Activated naive CD8-positive, alpha-beta T cell treated with anti-CD3 and anti-CD28 coated beads, Interleukin-2, amount 10 ng/mL, durations not matched to agents 7 days and 5 days (primary cell): ENCODE measurements at regions not wholly inside any gene's neighbourhood (a gene's known extent, or its start where the extent isn't known, plus 50 kb on each side); places are given as distances from the start of the nearest gene placed in this dataset.

Experiments
- ATAC-seq: fragments of 150-1000 bp; cut with Tn5 transposase; one replicate; pipeline ENCODE4 v1.10.0; 2021; ENCODE audit warnings: low read depth, moderate library complexity
- POLR2A ChIA-PET: fragments of 350-600 bp; sonication (Branson Sonifier 250); formaldehyde crosslinking; loops from one replicate; lab custom pipeline; 2021; ENCODE audit warnings: antibody characterized with exemption; lab: Charles Lee
- DNase-seq: peaks from one replicate; pipeline ENCODE4 v3.0.0; 2021
- H3K27ac Mint-ChIP-seq: one replicate; pipeline ENCODE4 v1.8.0; 2022; ENCODE audit warnings: mild to moderate bottlenecking, mixed read lengths
- H3K27me3 Mint-ChIP-seq: one replicate; pipeline ENCODE4 v1.8.0; 2022; ENCODE audit warnings: mild to moderate bottlenecking, moderate library complexity, mixed read lengths
- H3K36me3 Mint-ChIP-seq: one replicate; pipeline ENCODE4 v1.8.0; 2021; ENCODE audit warnings: mild to moderate bottlenecking, mixed read lengths
- H3K4me1 Mint-ChIP-seq: one replicate; pipeline ENCODE4 v1.8.0; 2021; ENCODE audit warnings: mixed read lengths
- H3K4me3 Mint-ChIP-seq: one replicate; pipeline ENCODE4 v1.8.0; 2022; ENCODE audit warnings: mild to moderate bottlenecking, moderate library complexity, mixed read lengths
- H3K9me3 Mint-ChIP-seq: one replicate; pipeline ENCODE4 v1.8.0; 2021; ENCODE audit warnings: mixed read lengths

DNA sequence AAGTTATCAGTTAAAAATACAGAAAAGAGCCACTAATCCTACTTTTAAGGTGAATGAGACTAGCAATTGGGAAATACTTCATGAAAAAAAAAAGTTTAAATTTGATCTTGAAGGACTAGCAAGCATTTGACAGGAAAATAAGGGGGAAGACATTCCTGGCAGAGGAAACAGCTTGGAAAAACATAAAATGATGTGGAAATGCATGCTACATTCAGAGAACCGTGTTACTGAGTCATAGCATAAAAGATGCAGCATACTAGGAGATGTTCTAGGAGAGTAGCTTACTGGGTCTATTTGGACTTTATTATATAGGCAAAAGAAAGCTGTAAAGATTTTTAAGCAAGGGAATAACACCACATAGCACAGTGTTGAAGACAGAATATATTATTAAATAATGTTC lies 108.6 kb upstream of the COL1A2 start:
- Mint-ChIP-seq H3K36me3 (no peaks in the 10 kb centered on the region), H3K4me3 (no peak overlapping the region), H3K27me3 (peaks cover 24% of the 10 kb centered on the region), H3K4me1 (no peaks in the 10 kb centered on the region), H3K9me3 (no peaks in the 10 kb centered on the region), H3K27ac (no peak overlapping the region)
- DNase-seq = no peak
- POLR2A ChIA-PET = no interaction called here
- ATAC-seq = no peak

- H3K27me3 Mint-ChIP-seq = peaks cover 11% of the 10 kb centered on the region
- no peak overlapping the region for H3K27ac Mint-ChIP-seq
- H3K9me3 Mint-ChIP-seq = no peaks in the 10 kb centered on the region
- ATAC-seq = no peak
- POLR2A ChIA-PET = no interaction called here
- H3K36me3 Mint-ChIP-seq = no peaks in the 10 kb centered on the region
- H3K4me3 Mint-ChIP-seq = no peak overlapping the region
- DNase-seq = no peak
- H3K4me1 Mint-ChIP-seq = no peaks in the 10 kb centered on the region
Observed at GRCh38 chr7:94288096-94288495, 106.6 kb upstream of the COL1A2 start.

DNA sequence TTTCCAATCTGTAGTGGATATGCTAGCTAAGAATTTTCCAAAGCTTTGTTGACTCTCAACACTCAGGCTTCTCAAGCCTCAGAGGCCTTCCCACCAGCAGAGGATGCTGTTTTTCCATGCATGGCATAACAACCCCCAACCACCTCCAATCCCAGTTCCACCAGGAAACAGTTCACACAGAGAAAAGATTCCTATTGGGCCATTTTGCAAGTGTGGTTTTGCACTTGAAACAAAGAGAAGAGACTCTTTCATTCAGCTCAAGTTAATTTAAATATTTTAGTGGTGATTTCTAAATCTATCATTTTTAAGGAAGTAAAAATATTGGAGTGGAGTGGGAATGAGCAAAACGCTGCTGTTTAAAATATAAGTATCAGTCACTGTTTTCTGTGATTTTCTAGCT lies 105.6 kb upstream of the COL1A2 start:
- Mint-ChIP-seq H3K4me3 (no peak overlapping the region), H3K4me1 (no peaks in the 10 kb centered on the region), H3K27me3 (peaks cover 7% of the 10 kb centered on the region), H3K27ac (no peak overlapping the region), H3K36me3 (no peaks in the 10 kb centered on the region), H3K9me3 (no peaks in the 10 kb centered on the region)
- ATAC-seq (no peak), DNase-seq (no peak)
- POLR2A ChIA-PET = no interaction called here

DNA sequence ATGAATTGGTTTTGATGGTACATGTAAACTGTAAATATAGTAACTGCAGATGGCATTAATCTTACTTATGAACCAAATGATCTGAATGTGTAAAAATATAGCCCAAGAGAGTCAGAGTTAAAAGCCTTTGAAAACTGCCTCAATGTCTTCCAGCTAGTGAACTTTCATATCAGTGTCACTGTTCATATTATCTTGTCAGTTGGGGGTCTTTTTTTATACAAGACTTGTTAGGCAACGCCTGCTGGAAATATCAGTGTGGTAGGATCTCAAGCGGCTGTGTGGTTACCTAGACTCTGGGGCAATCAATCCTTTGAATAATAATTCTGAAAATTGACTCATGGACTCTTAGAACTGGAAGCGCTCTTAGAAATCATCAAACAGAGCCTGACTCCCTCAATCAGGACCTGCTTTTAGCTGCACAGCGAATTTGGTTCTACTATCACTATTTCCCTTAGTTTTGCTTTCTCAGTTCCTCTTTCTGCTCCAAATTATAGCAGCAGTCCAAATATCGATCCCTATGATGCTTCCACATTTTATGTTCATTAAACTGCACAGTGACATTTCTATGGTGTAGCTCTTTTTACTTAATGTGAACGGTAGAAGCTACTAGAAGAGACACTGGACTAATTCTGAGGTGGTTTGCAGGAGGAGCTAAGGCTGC lies 100.1 kb upstream of the COL1A2 start:
- no peak for ATAC-seq

DNA sequence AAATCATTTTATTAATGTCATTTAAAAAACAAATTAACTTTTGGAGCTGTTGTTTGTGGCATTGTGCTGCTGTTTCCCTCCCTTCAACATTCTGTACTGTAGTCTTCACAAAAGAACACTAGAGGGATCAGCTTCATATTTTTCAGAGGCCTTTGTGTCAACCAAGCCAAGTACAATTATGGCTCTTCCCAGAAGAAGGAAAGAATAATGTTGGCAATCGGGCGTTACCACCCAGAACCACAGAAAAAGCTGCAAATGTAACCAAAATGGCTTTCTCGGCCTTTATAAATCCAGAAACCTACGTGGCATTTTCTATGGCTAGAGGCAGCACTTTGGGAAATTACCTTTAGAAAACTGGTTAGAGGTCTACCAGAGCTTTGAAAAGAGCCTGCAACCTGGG lies 98.8 kb upstream of the COL1A2 start:
- Mint-ChIP-seq H3K4me3 (no peak overlapping the region), H3K27me3 (no peaks in the 10 kb centered on the region), H3K36me3 (no peaks in the 10 kb centered on the region), H3K9me3 (no peaks in the 10 kb centered on the region), H3K27ac (no peak overlapping the region), H3K4me1 (no peaks in the 10 kb centered on the region)
- POLR2A ChIA-PET = no interaction called here
- DNase-seq = no peak
- ATAC-seq = no peak

More for the DNA sequence above, 100.1 kb upstream of the COL1A2 start:
- no peak for DNase-seq
- no peak overlapping the region for H3K4me3 Mint-ChIP-seq
- no peaks in the 10 kb centered on the region for H3K9me3 Mint-ChIP-seq
- H3K4me1 Mint-ChIP-seq = no peaks in the 10 kb centered on the region
- no peaks in the 10 kb centered on the region for H3K27me3 Mint-ChIP-seq
- POLR2A ChIA-PET = no interaction called here
- no peak overlapping the region for H3K27ac Mint-ChIP-seq
- H3K36me3 Mint-ChIP-seq = no peaks in the 10 kb centered on the region

- ATAC-seq = no peak
- POLR2A ChIA-PET = no interaction called here
- H3K4me3 Mint-ChIP-seq = no peak overlapping the region
- DNase-seq = no peak
- H3K27me3 Mint-ChIP-seq = no peaks in the 10 kb centered on the region
- no peaks in the 10 kb centered on the region for H3K36me3 Mint-ChIP-seq
- no peaks in the 10 kb centered on the region for H3K4me1 Mint-ChIP-seq
- no peak overlapping the region for H3K27ac Mint-ChIP-seq
- no peaks in the 10 kb centered on the region for H3K9me3 Mint-ChIP-seq
Observed at GRCh38 chr7:94296881-94297280, 97.8 kb upstream of the COL1A2 start.

DNA sequence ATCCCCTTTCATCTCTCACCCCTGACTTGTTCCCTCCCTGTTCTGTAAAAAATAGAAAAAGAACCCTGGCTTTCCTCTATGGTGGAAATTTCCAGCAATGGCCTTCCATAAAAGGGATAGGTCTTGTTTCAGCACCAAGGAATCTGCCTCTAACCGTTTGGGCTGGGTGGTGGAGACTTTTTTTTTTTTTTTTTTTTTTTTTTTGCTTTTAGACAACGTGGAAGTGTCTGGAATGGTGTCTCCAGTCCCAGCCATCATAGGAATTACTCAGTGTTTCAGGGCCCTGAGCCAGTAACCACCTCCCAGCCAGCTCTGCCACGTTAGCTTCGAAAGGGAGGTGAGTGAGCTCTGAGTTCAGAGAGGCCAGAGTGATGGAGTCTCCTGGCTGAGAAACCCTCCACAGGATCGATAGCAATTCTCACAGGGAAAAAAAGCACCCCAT lies 97.3 kb upstream of the COL1A2 start:
- ATAC-seq (no peak), DNase-seq (no peak)
- Mint-ChIP-seq H3K9me3 (no peaks in the 10 kb centered on the region), H3K36me3 (no peaks in the 10 kb centered on the region), H3K4me1 (no peaks in the 10 kb centered on the region), H3K4me3 (no peak overlapping the region), H3K27me3 (no peaks in the 10 kb centered on the region), H3K27ac (no peak overlapping the region)
- POLR2A ChIA-PET = no interaction called here

- Mint-ChIP-seq H3K27me3 (no peaks in the 10 kb centered on the region), H3K27ac (no peak overlapping the region), H3K4me1 (no peaks in the 10 kb centered on the region), H3K36me3 (no peaks in the 10 kb centered on the region), H3K9me3 (peaks cover 2% of the 10 kb centered on the region), H3K4me3 (no peak overlapping the region)
- ATAC-seq (no peak), DNase-seq (no peak)
- POLR2A ChIA-PET = no interaction called here
Observed at GRCh38 chr7:94298943-94299342, 95.8 kb upstream of the COL1A2 start.

- Mint-ChIP-seq H3K9me3 (peaks cover 2% of the 10 kb centered on the region), H3K36me3 (no peaks in the 10 kb centered on the region), H3K27me3 (no peaks in the 10 kb centered on the region), H3K4me1 (no peaks in the 10 kb centered on the region), H3K4me3 (no peak overlapping the region), H3K27ac (no peak overlapping the region)
- POLR2A ChIA-PET = no interaction called here
- no peak for DNase-seq
- ATAC-seq = no peak
Observed at GRCh38 chr7:94300176-94300835, 94.4 kb upstream of the COL1A2 start.

DNA sequence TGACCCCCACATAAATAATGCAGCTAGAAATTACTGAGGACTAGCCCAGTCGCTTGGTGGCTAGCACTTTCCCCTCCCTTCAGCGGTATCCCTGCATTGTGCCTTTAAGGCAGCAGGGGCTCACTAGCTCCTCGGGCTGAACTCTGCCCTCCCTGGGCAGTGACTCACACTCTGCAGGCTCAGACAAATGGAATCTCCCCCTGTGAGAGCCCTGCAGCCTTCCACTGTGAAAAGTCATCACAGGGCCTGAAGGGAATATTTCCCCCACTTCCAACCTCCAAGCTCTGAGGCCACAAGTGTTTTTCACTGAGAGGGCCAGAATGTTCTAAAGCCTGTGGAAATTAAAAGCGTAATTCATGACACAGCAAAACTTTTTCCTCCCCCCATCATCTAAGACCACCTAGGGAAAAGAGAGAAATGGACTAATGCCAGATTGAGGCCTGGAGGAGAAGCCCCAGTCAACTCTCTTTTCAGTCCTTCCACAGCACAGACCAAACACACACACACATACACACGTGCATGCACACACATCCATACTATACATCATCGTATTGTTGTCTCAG lies 93.6 kb upstream of the COL1A2 start:
- POLR2A ChIA-PET = no interaction called here
- H3K27ac Mint-ChIP-seq = no peak overlapping the region
- DNase-seq = no peak
- no peaks in the 10 kb centered on the region for H3K27me3 Mint-ChIP-seq
- no peak for ATAC-seq
- no peak overlapping the region for H3K4me3 Mint-ChIP-seq
- H3K4me1 Mint-ChIP-seq = no peaks in the 10 kb centered on the region
- peaks cover 2% of the 10 kb centered on the region for H3K9me3 Mint-ChIP-seq
- H3K36me3 Mint-ChIP-seq = no peaks in the 10 kb centered on the region

DNA sequence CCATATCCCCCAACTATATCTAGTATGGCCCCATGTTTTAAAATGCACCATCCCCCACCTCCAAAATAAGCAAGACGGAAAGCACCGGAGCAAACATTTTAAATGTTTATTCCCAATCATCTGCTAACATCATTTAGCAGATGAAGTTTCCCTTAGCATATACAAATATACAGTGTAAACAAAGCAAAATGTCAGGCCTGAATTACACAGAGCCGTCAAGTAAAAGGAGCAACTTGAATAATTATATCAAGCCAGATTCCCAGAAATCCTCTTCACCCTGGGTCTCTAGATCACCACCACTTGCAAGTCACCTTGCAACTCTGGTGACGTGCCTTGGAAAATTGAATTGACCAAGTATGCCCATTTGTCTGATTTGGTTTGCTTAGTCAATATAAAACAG lies 91.6 kb upstream of the COL1A2 start:
- DNase-seq (no peak), ATAC-seq (no peak)
- Mint-ChIP-seq H3K36me3 (no peaks in the 10 kb centered on the region), H3K27ac (no peak overlapping the region), H3K27me3 (no peaks in the 10 kb centered on the region), H3K4me1 (no peaks in the 10 kb centered on the region), H3K9me3 (peaks cover 2% of the 10 kb centered on the region), H3K4me3 (no peak overlapping the region)
- POLR2A ChIA-PET = no interaction called here

- no peak for ATAC-seq
- Mint-ChIP-seq H3K4me1 (no peaks in the 10 kb centered on the region), H3K9me3 (peaks cover 2% of the 10 kb centered on the region), H3K36me3 (no peaks in the 10 kb centered on the region), H3K4me3 (no peak overlapping the region), H3K27ac (no peak overlapping the region), H3K27me3 (no peaks in the 10 kb centered on the region)
- no peak for DNase-seq
- POLR2A ChIA-PET = no interaction called here
Observed at GRCh38 chr7:94303695-94304094, 91.0 kb upstream of the COL1A2 start.

GRCh38 chr7:94304878-94305277 lies 89.8 kb upstream of the COL1A2 start:
- no peak overlapping the region for H3K4me3 Mint-ChIP-seq
- no peak overlapping the region for H3K27ac Mint-ChIP-seq
- peaks cover 2% of the 10 kb centered on the region for H3K9me3 Mint-ChIP-seq
- DNase-seq (no peak), ATAC-seq (no peak)
- peaks cover 2% of the 10 kb centered on the region for H3K27me3 Mint-ChIP-seq
- H3K36me3 Mint-ChIP-seq = no peaks in the 10 kb centered on the region
- POLR2A ChIA-PET = no interaction called here
- no peaks in the 10 kb centered on the region for H3K4me1 Mint-ChIP-seq

DNA sequence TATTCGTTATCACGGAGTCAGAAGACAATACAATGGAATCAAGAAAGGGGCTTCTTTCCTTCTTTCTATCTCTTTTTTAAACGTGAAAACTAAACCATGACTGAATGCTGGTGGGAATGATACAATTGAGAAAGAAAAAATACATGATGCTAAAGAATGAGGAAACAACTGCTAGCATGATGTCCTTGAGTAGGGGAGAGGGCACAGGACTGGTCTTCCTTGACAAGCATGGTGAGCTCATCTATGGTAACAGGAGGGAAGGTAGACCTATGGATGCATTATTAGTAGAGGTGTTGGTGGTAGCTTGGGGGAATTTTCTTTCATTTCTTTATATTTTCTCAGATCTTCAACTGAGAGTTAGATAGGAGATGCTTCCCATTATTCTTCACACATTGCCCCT lies 88.9 kb upstream of the COL1A2 start:
- Mint-ChIP-seq H3K36me3 (no peaks in the 10 kb centered on the region), H3K27me3 (peaks cover 2% of the 10 kb centered on the region), H3K4me1 (no peaks in the 10 kb centered on the region), H3K27ac (no peak overlapping the region), H3K4me3 (no peak overlapping the region), H3K9me3 (peaks cover 2% of the 10 kb centered on the region)
- POLR2A ChIA-PET = no interaction called here
- ATAC-seq (no peak), DNase-seq (no peak)
